ENCODE measurements at regions not wholly inside any gene's neighbourhood (a gene's known extent, or its start where the extent isn't known, plus 50 kb on each side); places are given as distances from the start of the nearest gene placed in this dataset.

DNA sequence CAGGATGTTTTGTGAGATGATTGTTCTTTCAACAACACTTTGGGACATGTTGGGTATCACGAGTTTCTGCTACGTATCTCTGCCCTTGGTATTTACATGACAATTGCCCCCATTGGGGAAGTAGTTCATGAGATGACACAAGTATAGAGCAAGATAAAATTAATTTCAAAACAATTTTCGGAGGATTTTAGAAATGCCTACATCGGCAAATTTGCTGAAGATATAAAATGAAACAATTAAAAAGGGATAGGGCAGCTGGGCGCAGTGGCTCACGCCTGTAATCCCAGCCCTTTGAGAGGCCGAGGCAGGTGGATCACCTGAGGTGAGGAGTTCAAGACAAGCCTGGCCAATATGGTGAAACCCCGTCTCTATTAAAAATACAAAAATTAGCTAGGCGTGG, 371.7 kb downstream of the INHBA start:
- Histone ChIP-seq H2AFZ (ENCODE audit: low read depth, low read length) (no peak overlapping the region), H4K20me1 (ENCODE audit: insufficient read depth) (no peaks in the 10 kb centered on the region), H3K27me3 (ENCODE audit: insufficient read depth, low read depth, low read length) (no peaks in the 10 kb centered on the region), H3K27ac (ENCODE audit: low read length) (no peak overlapping the region), H3K4me3 (ENCODE audit: low read length) (no peak overlapping the region), H3K36me3 (ENCODE audit: insufficient read depth, low read length) (no peaks in the 10 kb centered on the region), H3K9ac (ENCODE audit: low read length) (no peak overlapping the region), H3K4me2 (ENCODE audit: low read length) (no peak overlapping the region), H3K79me2 (replicated peaks; ENCODE audit: insufficient read depth, low read length) (no peaks in the 10 kb centered on the region), H3K9me2 (ENCODE audit: insufficient read depth, low read length) (no peaks in the 10 kb centered on the region), H3K9me3 (ENCODE audit: low read length) (no peaks in the 10 kb centered on the region), H3F3A (ENCODE audit: insufficient read depth, low read length, poor library complexity, severe bottlenecking) (no peaks in the 10 kb centered on the region)
- TF ChIP-seq RAD21 (conservative IDR thresholded peaks at IDR 0.05), result no peak
- TF ChIP-seq MXI1 (conservative IDR thresholded peaks at IDR 0.05; ENCODE audit: poor library complexity, severe bottlenecking), result no peak
- TF ChIP-seq, protein P1, sequence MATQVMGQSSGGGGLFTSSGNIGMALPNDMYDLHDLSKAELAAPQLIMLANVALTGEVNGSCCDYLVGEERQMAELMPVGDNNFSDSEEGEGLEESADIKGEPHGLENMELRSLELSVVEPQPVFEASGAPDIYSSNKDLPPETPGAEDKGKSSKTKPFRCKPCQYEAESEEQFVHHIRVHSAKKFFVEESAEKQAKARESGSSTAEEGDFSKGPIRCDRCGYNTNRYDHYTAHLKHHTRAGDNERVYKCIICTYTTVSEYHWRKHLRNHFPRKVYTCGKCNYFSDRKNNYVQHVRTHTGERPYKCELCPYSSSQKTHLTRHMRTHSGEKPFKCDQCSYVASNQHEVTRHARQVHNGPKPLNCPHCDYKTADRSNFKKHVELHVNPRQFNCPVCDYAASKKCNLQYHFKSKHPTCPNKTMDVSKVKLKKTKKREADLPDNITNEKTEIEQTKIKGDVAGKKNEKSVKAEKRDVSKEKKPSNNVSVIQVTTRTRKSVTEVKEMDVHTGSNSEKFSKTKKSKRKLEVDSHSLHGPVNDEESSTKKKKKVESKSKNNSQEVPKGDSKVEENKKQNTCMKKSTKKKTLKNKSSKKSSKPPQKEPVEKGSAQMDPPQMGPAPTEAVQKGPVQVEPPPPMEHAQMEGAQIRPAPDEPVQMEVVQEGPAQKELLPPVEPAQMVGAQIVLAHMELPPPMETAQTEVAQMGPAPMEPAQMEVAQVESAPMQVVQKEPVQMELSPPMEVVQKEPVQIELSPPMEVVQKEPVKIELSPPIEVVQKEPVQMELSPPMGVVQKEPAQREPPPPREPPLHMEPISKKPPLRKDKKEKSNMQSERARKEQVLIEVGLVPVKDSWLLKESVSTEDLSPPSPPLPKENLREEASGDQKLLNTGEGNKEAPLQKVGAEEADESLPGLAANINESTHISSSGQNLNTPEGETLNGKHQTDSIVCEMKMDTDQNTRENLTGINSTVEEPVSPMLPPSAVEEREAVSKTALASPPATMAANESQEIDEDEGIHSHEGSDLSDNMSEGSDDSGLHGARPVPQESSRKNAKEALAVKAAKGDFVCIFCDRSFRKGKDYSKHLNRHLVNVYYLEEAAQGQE (IDR thresholded peaks at IDR 0.05; ENCODE audit: borderline replicate concordance), result no peak
- no peak for TF ChIP-seq SMC3 (conservative IDR thresholded peaks at IDR 0.05; ENCODE audit: poor library complexity)
- no peak for TF ChIP-seq EZH2 (IDR thresholded peaks at IDR 0.05; ENCODE audit: borderline replicate concordance, insufficient read depth, low read length, poor library complexity, severe bottlenecking)
- TF ChIP-seq, protein P2, sequence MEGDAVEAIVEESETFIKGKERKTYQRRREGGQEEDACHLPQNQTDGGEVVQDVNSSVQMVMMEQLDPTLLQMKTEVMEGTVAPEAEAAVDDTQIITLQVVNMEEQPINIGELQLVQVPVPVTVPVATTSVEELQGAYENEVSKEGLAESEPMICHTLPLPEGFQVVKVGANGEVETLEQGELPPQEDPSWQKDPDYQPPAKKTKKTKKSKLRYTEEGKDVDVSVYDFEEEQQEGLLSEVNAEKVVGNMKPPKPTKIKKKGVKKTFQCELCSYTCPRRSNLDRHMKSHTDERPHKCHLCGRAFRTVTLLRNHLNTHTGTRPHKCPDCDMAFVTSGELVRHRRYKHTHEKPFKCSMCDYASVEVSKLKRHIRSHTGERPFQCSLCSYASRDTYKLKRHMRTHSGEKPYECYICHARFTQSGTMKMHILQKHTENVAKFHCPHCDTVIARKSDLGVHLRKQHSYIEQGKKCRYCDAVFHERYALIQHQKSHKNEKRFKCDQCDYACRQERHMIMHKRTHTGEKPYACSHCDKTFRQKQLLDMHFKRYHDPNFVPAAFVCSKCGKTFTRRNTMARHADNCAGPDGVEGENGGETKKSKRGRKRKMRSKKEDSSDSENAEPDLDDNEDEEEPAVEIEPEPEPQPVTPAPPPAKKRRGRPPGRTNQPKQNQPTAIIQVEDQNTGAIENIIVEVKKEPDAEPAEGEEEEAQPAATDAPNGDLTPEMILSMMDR (IDR thresholded peaks at IDR 0.05; ENCODE audit: poor library complexity, severe bottlenecking), result no peak
- no peak for TF ChIP-seq POLR2AphosphoS5 (IDR thresholded peaks at IDR 0.05)
- TF ChIP-seq TAF1 (IDR thresholded peaks at IDR 0.05; ENCODE audit: low read depth), result no peak
- TF ChIP-seq EP300 (conservative IDR thresholded peaks at IDR 0.05; ENCODE audit: poor library complexity, severe bottlenecking), result no peak

DNA sequence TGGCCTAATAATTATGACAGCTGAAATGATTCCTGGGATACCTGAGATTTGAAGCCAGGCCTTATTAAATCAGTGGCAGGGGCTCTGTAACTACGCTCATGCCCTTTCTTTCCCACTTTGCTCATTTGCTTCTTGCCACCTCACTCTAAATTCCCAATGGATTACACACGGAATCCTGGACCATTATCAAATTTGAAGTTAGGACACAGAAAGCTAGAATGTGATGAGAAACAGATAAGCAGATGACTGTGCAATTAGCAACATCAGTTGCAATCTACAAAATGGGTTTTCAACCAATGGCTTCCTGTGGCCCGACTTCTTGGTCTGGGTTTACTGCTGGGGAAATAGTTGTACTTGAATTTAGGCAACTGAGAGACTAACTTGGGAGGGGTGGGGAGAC, 374.3 kb downstream of the INHBA start:
- no peak overlapping the region for H3K4me3 ChIP-seq (ENCODE audit: low read length)
- H3K9ac ChIP-seq (ENCODE audit: low read length), result no peak overlapping the region
- no peak overlapping the region for H3K4me2 ChIP-seq (ENCODE audit: low read length)
- no peaks in the 10 kb centered on the region for H3K36me3 ChIP-seq (ENCODE audit: insufficient read depth, low read length)
- TF ChIP-seq TAF1 (IDR thresholded peaks at IDR 0.05; ENCODE audit: low read depth) (no peak), RAD21 (conservative IDR thresholded peaks at IDR 0.05) (no peak), POLR2AphosphoS5 (IDR thresholded peaks at IDR 0.05) (no peak), MXI1 (conservative IDR thresholded peaks at IDR 0.05; ENCODE audit: poor library complexity, severe bottlenecking) (no peak), EP300 (conservative IDR thresholded peaks at IDR 0.05; ENCODE audit: poor library complexity, severe bottlenecking) (no peak), EZH2 (IDR thresholded peaks at IDR 0.05; ENCODE audit: borderline replicate concordance, insufficient read depth, low read length, poor library complexity, severe bottlenecking) (no peak), SMC3 (conservative IDR thresholded peaks at IDR 0.05; ENCODE audit: poor library complexity) (no peak)
- TF ChIP-seq, protein P2 (IDR thresholded peaks at IDR 0.05; ENCODE audit: poor library complexity, severe bottlenecking), result no peak
- TF ChIP-seq, protein P1 (IDR thresholded peaks at IDR 0.05; ENCODE audit: borderline replicate concordance), result no peak
- H3K9me3 ChIP-seq (ENCODE audit: low read length), result no peaks in the 10 kb centered on the region
- no peaks in the 10 kb centered on the region for H3K27me3 ChIP-seq (ENCODE audit: insufficient read depth, low read depth, low read length)
- H3K27ac ChIP-seq (ENCODE audit: low read length), result no peak overlapping the region
- H3F3A ChIP-seq (ENCODE audit: insufficient read depth, low read length, poor library complexity, severe bottlenecking), result no peaks in the 10 kb centered on the region
- no peak overlapping the region for H2AFZ ChIP-seq (ENCODE audit: low read depth, low read length)
- H3K79me2 ChIP-seq (replicated peaks; ENCODE audit: insufficient read depth, low read length), result no peaks in the 10 kb centered on the region
- no peaks in the 10 kb centered on the region for H3K9me2 ChIP-seq (ENCODE audit: insufficient read depth, low read length)
- H4K20me1 ChIP-seq (ENCODE audit: insufficient read depth), result no peaks in the 10 kb centered on the region

Measured in neural cell (in vitro differentiated cells).